GM12878 (cell line): ENCODE measurements at regions not wholly inside any gene's neighbourhood (a gene's known extent, or its start where the extent isn't known, plus 50 kb on each side); places are given as distances from the start of the nearest gene placed in this dataset.
"Not testable (repeated sequence)": the region's sequence is repeated elsewhere in the genome, so short reads cannot be mapped to it uniquely, and the experiment has no call there.

Experiments
- ATAC-seq: fragments of 200-7000 bp; cut with Tn5 transposase; 3 replicates; pipeline ENCODE4 v1.9.1; 2020; ENCODE audit warnings: mild to moderate bottlenecking, moderate library complexity
- BruUV-seq: library from RNA; stranded (reverse); fragments of 400-500 nt; replicated peaks from 2 replicates; lab custom pipeline; 2021; lab: Mats Ljungman, UMichigan
- CTCF ChIA-PET: fragments of 300-600 bp; sonication (Branson Sonifier 250); formaldehyde crosslinking; extraction: SDS; loops from one replicate; lab custom pipeline; 2021; ENCODE audit warnings: inconsistent platforms; lab: Yijun Ruan, JAX
- POLR2A ChIA-PET: fragments of 350-600 bp; formaldehyde crosslinking; extraction: SDS; loops from one replicate; lab custom pipeline; 2021; ENCODE audit warnings: inconsistent platforms; lab: Charles Lee
- RAD21 ChIA-PET: fragments of 300-600 bp; sonication (Branson Sonifier 250); formaldehyde crosslinking; loops from one replicate; lab custom pipeline; 2023; ENCODE audit warnings: antibody characterized with exemption; ENCODE audit not compliant: unreplicated experiment; lab: Charles Lee
- SMC1A ChIA-PET: fragments of 300-600 bp; sonication (Branson Sonifier 250); formaldehyde crosslinking; loops from one replicate; lab custom pipeline; 2023; ENCODE audit not compliant: unreplicated experiment, uncharacterized antibody; lab: Charles Lee
- DNase-seq: peaks from one replicate; pipeline ENCODE4 v3.0.0-alpha.2; 2011; ENCODE audit warnings: low read depth, low spot score
- FAIRE-seq: peaks from 3 replicates; lab custom pipeline; 2011; peaks lifted over from hg19 to GRCh38; lab: Jason Lieb, UNC
- H2AFZ ChIP-seq: 2 replicates; pipeline ENCODE4 v1.6.0; 2011; ENCODE audit warnings: low read depth, low read length, control low read depth; ENCODE audit not compliant: control insufficient read depth
- H3K27ac ChIP-seq: 2 replicates; pipeline ENCODE4 v1.5.1; 2011; ENCODE audit warnings: control low read depth; ENCODE audit not compliant: control insufficient read depth, insufficient read depth
- H3K27me3 ChIP-seq, 2 experiments: replicated peaks in 1 of 2; 2 replicates each; pipeline versions ENCODE4 v1.6.0 to v1.6.1; 2011; ENCODE audit warnings: low read length in 1 of 2; ENCODE audit not compliant: control insufficient read depth in 2 of 2, insufficient read depth in 2 of 2
- H3K36me3 ChIP-seq, 2 experiments: 2 replicates each; pipeline ENCODE4 v1.5.1; 2011; ENCODE audit warnings: low read length in 1 of 2; ENCODE audit not compliant: control insufficient read depth in 2 of 2, insufficient read depth in 2 of 2
- H3K4me1 ChIP-seq: 2 replicates; pipeline ENCODE4 v1.6.1; 2011; ENCODE audit warnings: mild to moderate bottlenecking, low read length, moderate library complexity, mixed read lengths; ENCODE audit not compliant: control insufficient read depth, insufficient read depth
- H3K4me2 ChIP-seq: 2 replicates; pipeline ENCODE4 v1.6.0; 2011; ENCODE audit warnings: control low read depth; ENCODE audit not compliant: control insufficient read depth, insufficient read depth
- H3K4me3 ChIP-seq: fragments of 200-600 bp; sonication (generic); 2 replicates; pipeline ENCODE4 v1.5.1; 2016
- H3K79me2 ChIP-seq: 2 replicates; pipeline ENCODE4 v1.6.0; 2011; ENCODE audit warnings: low read length; ENCODE audit not compliant: control insufficient read depth, insufficient read depth
- H3K9ac ChIP-seq: 2 replicates; pipeline ENCODE4 v1.8.0; 2011; ENCODE audit warnings: low read length, control low read depth, mixed read lengths; ENCODE audit not compliant: control insufficient read depth, insufficient read depth
- H3K9me3 ChIP-seq: replicated peaks from 3 replicates; pipeline ENCODE4 v1.5.1; 2011; ENCODE audit warnings: mild to moderate bottlenecking, low read length; ENCODE audit not compliant: control insufficient read depth, insufficient read depth
- H4K20me1 ChIP-seq: 2 replicates; pipeline ENCODE4 v1.6.0; 2011; ENCODE audit not compliant: control insufficient read depth, insufficient read depth
- CBX5 ChIP-seq: sonication (generic); IDR thresholded peaks from 2 replicates; pipeline ENCODE4 v1.6.1; 2016; ENCODE audit warnings: low read depth, moderate library complexity, mild to moderate bottlenecking, inconsistent platforms
- ESRRA ChIP-seq: IDR thresholded peaks from 2 replicates; pipeline ENCODE4 v1.6.1; 2012; ENCODE audit warnings: mild to moderate bottlenecking, low read length, improper control_type of control experiment
- POLR2AphosphoS5 ChIP-seq: IDR thresholded peaks from 2 replicates; pipeline ENCODE4 v1.6.1; 2011; ENCODE audit warnings: mild to moderate bottlenecking, low read length, inconsistent platforms
- TCF3 ChIP-seq: IDR thresholded peaks from 2 replicates; pipeline ENCODE4 v1.6.1; 2012; ENCODE audit warnings: low read depth, mild to moderate bottlenecking, low read length, borderline replicate concordance; ENCODE audit not compliant: insufficient read depth
- WGBS: methylation state at CpG from one replicate; pipeline ENCODE4 v1.1.6; 2016; ENCODE audit warnings: low lambda C conversion rate; ENCODE audit not compliant: insufficient replicate concordance, insufficient coverage; ENCODE audit errors: missing lambda C conversion rate; 5-methylcytosine and 5-hydroxymethylcytosine counted together
- in situ Hi-C: fragments of 300-500 bp; cut with MboI; formaldehyde crosslinking; loops from 9 replicates; pipeline ENCODE4 v1.14.3; 2018; ENCODE audit warnings: mixed read lengths
- intact Hi-C: fragments of 100-400 bp; cut with micrococcal nuclease; formaldehyde crosslinking; loops from one replicate; pipeline ENCODE4 v1.14.2; 2022; ENCODE audit not compliant: unreplicated experiment

- Histone ChIP-seq H3K9ac (no peak overlapping the region), H3K4me2 (no peak overlapping the region), H3K4me3 (no peak overlapping the region), H3K36me3 (no peaks in the 10 kb centered on the region), H3K79me2 (no peaks in the 10 kb centered on the region), H2AFZ (no peak overlapping the region), H3K27ac (no peak overlapping the region), H3K4me1 (no peaks in the 10 kb centered on the region), H3K27me3 (no peaks in the 10 kb centered on the region), H3K9me3 (peaks cover 1% of the 10 kb centered on the region; the same call in 1 of the 3 replicates), H4K20me1 (no peaks in the 10 kb centered on the region)
- CTCF ChIA-PET = no interaction called here
- ATAC-seq (no peak), DNase-seq (no peak), FAIRE-seq (no peak)
- no peak for TF ChIP-seq ESRRA
- peak; percentile 95; the same call in 1 of the 2 replicates for TF ChIP-seq CBX5
- no peak for TF ChIP-seq TCF3
- no peak for TF ChIP-seq POLR2AphosphoS5
- intact Hi-C loops = no loop called here
- in situ Hi-C loops = no loop called here
- no TSS peak for BruUV-seq
- RAD21 ChIA-PET = no interaction called here
- POLR2A ChIA-PET = no interaction called here
- SMC1A ChIA-PET = no interaction called here
Observed at GRCh38 chr6:22173311-22173710, 123.5 kb downstream of the PRL start.

GRCh38 chr6:22180250-22180649 is 116.6 kb downstream of the PRL start:
- DNase-seq, POLR2A ChIA-PET, H3K4me3 ChIP-seq, H3K27ac ChIP-seq, H3K36me3 ChIP-seq, BruUV-seq, H3K27me3 ChIP-seq, H3K9ac ChIP-seq, H3K9me3 ChIP-seq, RAD21 ChIA-PET, FAIRE-seq, H3K79me2 ChIP-seq, intact Hi-C loops, CTCF ChIA-PET, H4K20me1 ChIP-seq, H2AFZ ChIP-seq, ATAC-seq, H3K4me1 ChIP-seq, in situ Hi-C loops, H3K4me2 ChIP-seq: not testable (repeated sequence)
- SMC1A ChIA-PET = interaction anchor here (0.7 kb wide), 1 partner anchor 69 kb away, joined by 3 read pairs; no protein-coding TSS in a partner anchor
- 67% methylated on average over 19 of the region's 20 CpGs for WGBS
